GM18505 (cell line): ENCODE measurements at regions not wholly inside any gene's neighbourhood (a gene's known extent, or its start where the extent isn't known, plus 50 kb on each side); places are given as distances from the start of the nearest gene placed in this dataset.

Experiments
- ATAC-seq: cut with Tn5 transposase; IDR thresholded peaks from one replicate; pipeline ENCODE4 v1.9.1; 2021; ENCODE audit not compliant: unreplicated experiment
- POLR2A ChIP-seq: IDR thresholded peaks from 4 replicates; pipeline ENCODE4 v1.6.1; 2011; ENCODE audit warnings: borderline replicate concordance; ENCODE audit not compliant: insufficient read depth, insufficient read length; ENCODE audit errors: extremely low read depth

GRCh38 chr2:41448221-41448620, 599.6 kb upstream of the PKDCC start:
- no peak for TF ChIP-seq POLR2A
- ATAC-seq: no peak

GRCh38 chr2:41457026-41457425, 590.8 kb upstream of the PKDCC start:
- TF ChIP-seq POLR2A: no peak
- no peak for ATAC-seq

- no peak for ATAC-seq
These were observed 587.2 kb upstream of the PKDCC start for GRCh38 chr2:41460661-41461060.

GRCh38 chr2:41464395-41464794, 583.4 kb upstream of the PKDCC start:
- no peak for ATAC-seq
- no peak for TF ChIP-seq POLR2A

More at GRCh38 chr2:41460661-41461060, 587.2 kb upstream of the PKDCC start:
- no peak for TF ChIP-seq POLR2A

GRCh38 chr2:41475959-41476358, 571.9 kb upstream of the PKDCC start:
- TF ChIP-seq POLR2A: no peak
- ATAC-seq: peak; percentile 89

- TF ChIP-seq POLR2A: no peak
- ATAC-seq: no peak
These were observed 565.2 kb upstream of the PKDCC start for GRCh38 chr2:41482659-41483058.

GRCh38 chr2:41483226-41483625, 564.6 kb upstream of the PKDCC start:
- ATAC-seq: no peak
- no peak for TF ChIP-seq POLR2A

- ATAC-seq: no peak
These were observed 563.6 kb upstream of the PKDCC start for GRCh38 chr2:41483982-41484857.

GRCh38 chr2:41484858-41485234, 563.0 kb upstream of the PKDCC start:
- TF ChIP-seq POLR2A: no peak
- no peak for ATAC-seq

More at GRCh38 chr2:41483982-41484857, 563.6 kb upstream of the PKDCC start:
- TF ChIP-seq POLR2A: no peak

GRCh38 chr2:41486948-41487347, 560.9 kb upstream of the PKDCC start:
- ATAC-seq: no peak
- no peak for TF ChIP-seq POLR2A

GRCh38 chr2:41488888-41489287, 558.9 kb upstream of the PKDCC start:
- no peak for ATAC-seq
- TF ChIP-seq POLR2A: no peak

- no peak for TF ChIP-seq POLR2A
These were observed 558.2 kb upstream of the PKDCC start for GRCh38 chr2:41489638-41490037.

GRCh38 chr2:41495050-41495449, 552.8 kb upstream of the PKDCC start:
- no peak for TF ChIP-seq POLR2A
- ATAC-seq: no peak

More at GRCh38 chr2:41489638-41490037, 558.2 kb upstream of the PKDCC start:
- ATAC-seq: no peak

- no peak for TF ChIP-seq POLR2A
- no peak for ATAC-seq
These were observed 550.9 kb upstream of the PKDCC start for GRCh38 chr2:41496908-41497307.
